ENCODE measurements at regions not wholly inside any gene's neighbourhood (a gene's known extent, or its start where the extent isn't known, plus 50 kb on each side); places are given as distances from the start of the nearest gene placed in this dataset.

- intact Hi-C loops (cut with micrococcal nuclease) = no loop called here
Observed at GRCh38 chr7:35550831-35551230, 144.1 kb downstream of the HERPUD2 start.

More at GRCh38 chr7:35550831-35551230, 144.1 kb downstream of the HERPUD2 start:
- FAIRE-seq (no peak), ATAC-seq (no peak), DNase-seq (ENCODE audit: extremely low read depth in 1 of 4, low spot score in 3 of 4) (no peak)
- no peaks in the 10 kb centered on the region for H3K9me1 ChIP-seq (ENCODE audit: control insufficient read depth, insufficient read depth, low read length)
- in situ Hi-C loops (cut with MboI) = no loop called here
- H3K9ac ChIP-seq (ENCODE audit: insufficient read depth in 1 of 2, low read depth in 2 of 2, low read length in 2 of 2) = no peak overlapping the region
- H2AFZ ChIP-seq (ENCODE audit: low read depth, low read length) = no peak overlapping the region
- H3K79me2 ChIP-seq (ENCODE audit: control insufficient read depth, insufficient read depth, low read length) = no peaks in the 10 kb centered on the region
- no peak overlapping the region for H3K27ac ChIP-seq (ENCODE audit: extremely low read depth, low read depth, low read length)
- H3K4me1 ChIP-seq (replicated peaks in 1 of 2; ENCODE audit: control insufficient read depth in 2 of 2, insufficient read depth in 2 of 2, low read length in 2 of 2) = no peaks in the 10 kb centered on the region
- ChIA-PET CTCF (ENCODE audit: low intra/inter-chr PET ratio) (no interaction called here), POLR2A (no interaction called here)
- TF ChIP-seq POLR2A (conservative IDR thresholded peaks at IDR 0.05) = no peak
- TF ChIP-seq ZFP30 (CRISPR knock-in tag; IDR thresholded peaks at IDR 0.05; ENCODE audit: borderline replicate concordance) = no peak
- no peak for TF ChIP-seq SFPQ (IDR thresholded peaks at IDR 0.05; ENCODE audit: low read depth, low read length)
- TF ChIP-seq PURB (CRISPR knock-in tag; IDR thresholded peaks at IDR 0.05; ENCODE audit: low read depth) = no peak
- TF ChIP-seq NCOA2 (IDR thresholded peaks at IDR 0.05; ENCODE audit: partially characterized antibody in 2 of 2) = no peak
- TF ChIP-seq CLOCK (CRISPR knock-in tag; IDR thresholded peaks at IDR 0.05; ENCODE audit: borderline replicate concordance) = no peak
- TF ChIP-seq ZNF551 (CRISPR knock-in tag; IDR thresholded peaks at IDR 0.05) = no peak
- no peak for TF ChIP-seq HDGF (IDR thresholded peaks at IDR 0.05)
- TF ChIP-seq PHF8 (IDR thresholded peaks at IDR 0.05; ENCODE audit: borderline replicate concordance, low read length) = no peak
- TF ChIP-seq FOXA1 (IDR thresholded peaks at IDR 0.05; ENCODE audit: borderline replicate concordance) = no peak
- no TSS peak for BruUV-seq (replicated peaks)
- H4K20me1 ChIP-seq (replicated peaks; ENCODE audit: control insufficient read depth, insufficient read depth, low read length) = no peaks in the 10 kb centered on the region
- H3K27me3 ChIP-seq (ENCODE audit: control insufficient read depth in 2 of 2, insufficient read depth in 2 of 2, low read length in 2 of 2) = peaks cover 0 to 16% of the 10 kb centered on the region in 2 experiments; a peak in 3 of 5 replicates
- no peak overlapping the region for H3K4me2 ChIP-seq (ENCODE audit: insufficient read depth, low read length)
- 2% methylated on average over 4 of the region's 5 CpGs for WGBS (ENCODE audit: insufficient coverage, low coverage, missing lambda C conversion rate)
- H3K4me3 ChIP-seq = no peak overlapping the region
- H3K9me3 ChIP-seq (replicated peaks; ENCODE audit: control insufficient read depth, insufficient read depth, low read depth, low read length) = no peaks in the 10 kb centered on the region
- H3K36me3 ChIP-seq (ENCODE audit: control insufficient read depth, insufficient read depth, low read length) = no peaks in the 10 kb centered on the region
